HG03066 (cell line): ENCODE measurements at regions not wholly inside any gene's neighbourhood (a gene's known extent, or its start where the extent isn't known, plus 50 kb on each side); places are given as distances from the start of the nearest gene placed in this dataset.
A peak's percentile ranks its signal among the peaks of the same experiment; 100 is the strongest.

Experiments used
- ATAC-seq: cut with Tn5 transposase; IDR thresholded peaks from one replicate; pipeline ENCODE4 v1.9.1; 2021; ENCODE audit warnings: low read depth; ENCODE audit not compliant: unreplicated experiment

- ATAC-seq: no peak
These were observed 177.8 kb downstream of the SIPA1L2 start for GRCh38 chr1:232452117-232452516.

GRCh38 chr1:232451506-232451905 is 178.4 kb downstream of the SIPA1L2 start:
- ATAC-seq: no peak

GRCh38 chr1:232450615-232451014 is 179.3 kb downstream of the SIPA1L2 start:
- ATAC-seq: no peak

- ATAC-seq: no peak
These were observed 182.8 kb downstream of the SIPA1L2 start for GRCh38 chr1:232447125-232447524.

- no peak for ATAC-seq
These were observed 184.4 kb downstream of the SIPA1L2 start for GRCh38 chr1:232445361-232446106.

GRCh38 chr1:232443372-232443771 is 186.6 kb downstream of the SIPA1L2 start:
- no peak for ATAC-seq

- ATAC-seq: no peak
These were observed 188.9 kb downstream of the SIPA1L2 start for GRCh38 chr1:232441036-232441411.

- ATAC-seq: peak; percentile 53
These were observed 189.5 kb downstream of the SIPA1L2 start for GRCh38 chr1:232440325-232441035.

- no peak for ATAC-seq
These were observed 190.9 kb downstream of the SIPA1L2 start for GRCh38 chr1:232439011-232439410.

- ATAC-seq: no peak
These were observed 191.5 kb downstream of the SIPA1L2 start for GRCh38 chr1:232438476-232438875.

GRCh38 chr1:232437510-232437909 is 192.4 kb downstream of the SIPA1L2 start:
- ATAC-seq: no peak

GRCh38 chr1:232435729-232436128 is 194.2 kb downstream of the SIPA1L2 start:
- ATAC-seq: no peak

- ATAC-seq: no peak
These were observed 197.6 kb downstream of the SIPA1L2 start for GRCh38 chr1:232432313-232432712.

GRCh38 chr1:232431748-232432147 is 198.2 kb downstream of the SIPA1L2 start:
- no peak for ATAC-seq

GRCh38 chr1:232431326-232431725 is 198.6 kb downstream of the SIPA1L2 start:
- no peak for ATAC-seq

- ATAC-seq: no peak
These were observed 199.5 kb downstream of the SIPA1L2 start for GRCh38 chr1:232430467-232430866.

- no peak for ATAC-seq
These were observed 201.0 kb downstream of the SIPA1L2 start for GRCh38 chr1:232428786-232429530.

- ATAC-seq: no peak
These were observed 201.8 kb downstream of the SIPA1L2 start for GRCh38 chr1:232428036-232428645.

- no peak for ATAC-seq
These were observed 203.1 kb downstream of the SIPA1L2 start for GRCh38 chr1:232426801-232427200.

- ATAC-seq: no peak
These were observed 204.5 kb downstream of the SIPA1L2 start for GRCh38 chr1:232425421-232425820.

- ATAC-seq: no peak
These were observed 206.3 kb downstream of the SIPA1L2 start for GRCh38 chr1:232423591-232423990.
